NCI-H2196 (cell line): ENCODE measurements at regions not wholly inside any gene's neighbourhood (a gene's known extent, or its start where the extent isn't known, plus 50 kb on each side); places are given as distances from the start of the nearest gene placed in this dataset.

Source experiments
- DNase-seq: peaks from one replicate; lab custom pipeline; 2025; ENCODE audit not compliant: unreplicated experiment; lab: John Stamatoyannopoulos, UW

- DNase-seq = no peak
These were observed 147.8 kb downstream of the TLR5 start for GRCh38 chr1:222995236-222995580.

GRCh38 chr1:222995620-222996309, 147.3 kb downstream of the TLR5 start:
- DNase-seq = no peak

GRCh38 chr1:222996310-222996975, 146.6 kb downstream of the TLR5 start:
- DNase-seq = no peak

- no peak for DNase-seq
These were observed 142.4 kb downstream of the TLR5 start for GRCh38 chr1:223000632-223001031.

- DNase-seq = no peak
These were observed 141.1 kb downstream of the TLR5 start for GRCh38 chr1:223001653-223002634.

GRCh38 chr1:223003549-223003948, 139.5 kb downstream of the TLR5 start:
- no peak for DNase-seq

- no peak for DNase-seq
These were observed 136.7 kb downstream of the TLR5 start for GRCh38 chr1:223006371-223006770.

- no peak for DNase-seq
These were observed 136.0 kb downstream of the TLR5 start for GRCh38 chr1:223006917-223007648.

- no peak for DNase-seq
These were observed 135.1 kb downstream of the TLR5 start for GRCh38 chr1:223007935-223008334.

- DNase-seq = no peak
These were observed 134.2 kb downstream of the TLR5 start for GRCh38 chr1:223008808-223009207.

GRCh38 chr1:223009406-223009805, 133.6 kb downstream of the TLR5 start:
- DNase-seq = no peak

GRCh38 chr1:223010582-223011504, 132.2 kb downstream of the TLR5 start:
- no peak for DNase-seq

- DNase-seq = no peak
These were observed 131.6 kb downstream of the TLR5 start for GRCh38 chr1:223011505-223011856.

GRCh38 chr1:223012176-223012788, 130.8 kb downstream of the TLR5 start:
- DNase-seq = no peak

- no peak for DNase-seq
These were observed 130.1 kb downstream of the TLR5 start for GRCh38 chr1:223012938-223013337.

GRCh38 chr1:223014142-223014873, 128.7 kb downstream of the TLR5 start:
- no peak for DNase-seq

GRCh38 chr1:223016381-223016780, 126.7 kb downstream of the TLR5 start:
- DNase-seq = no peak

- DNase-seq = no peak
These were observed 126.2 kb downstream of the TLR5 start for GRCh38 chr1:223016890-223017289.

- DNase-seq = no peak
These were observed 125.8 kb downstream of the TLR5 start for GRCh38 chr1:223017291-223017690.
